Esophagus squamous epithelium (tissue), 5 donors: ENCODE measurements at regions not wholly inside any gene's neighbourhood (a gene's known extent, or its start where the extent isn't known, plus 50 kb on each side); places are given as distances from the start of the nearest gene placed in this dataset.

ENCODE experiments used
- DNase-seq: peaks from one replicate; lab custom pipeline; 2025; lab: John Stamatoyannopoulos, UW
- H3K27ac ChIP-seq, 4 donors: fragments of 200-600 bp; sonication (generic); one replicate each; pipeline ENCODE4 v1.5.1; 2016 to 2019; ENCODE audit warnings: mild to moderate bottlenecking in 1 of 4
- H3K27me3 ChIP-seq, 4 donors: fragments of 200-600 bp; sonication (generic); 1 replicate in 3 of 4; 2 replicates in 1 of 4; pipeline versions ENCODE4 v1.5.1 to v1.6.0; 2017 to 2021; ENCODE audit warnings: antibody characterized with exemption in 1 of 4
- H3K36me3 ChIP-seq, 3 donors: fragments of 200-600 bp; sonication (generic); one replicate each; pipeline ENCODE4 v1.5.1; 2016 to 2019
- H3K4me1 ChIP-seq, 3 donors: fragments of 200-600 bp; sonication (generic); one replicate each; pipeline ENCODE4 v1.5.1; 2017 to 2019
- H3K4me3 ChIP-seq, 4 donors: fragments of 200-600 bp; sonication (generic); 1 replicate in 3 of 4; 2 replicates in 1 of 4; pipeline ENCODE4 v1.5.1; 2016 to 2019; ENCODE audit warnings: mild to moderate bottlenecking in 2 of 4, moderate library complexity in 1 of 4
- H3K9me3 ChIP-seq, 3 donors: fragments of 200-600 bp; sonication (generic); one replicate each; pipeline ENCODE4 v1.5.1; 2016 to 2019
- POLR2A ChIP-seq, 4 donors: fragments of 450-650 bp; IDR thresholded peaks; one replicate each; pipeline ENCODE4 v1.6.1; 2017; ENCODE audit warnings: antibody characterized with exemption in 4 of 4, mild to moderate bottlenecking in 4 of 4, moderate library complexity in 3 of 4
- WGBS, 2 donors: methylation state at CpG; one replicate each; pipeline ENCODE4 v1.1.5; 2018; 5-methylcytosine and 5-hydroxymethylcytosine counted together
- intact Hi-C: fragments of 100-400 bp; cut with DNase I; formaldehyde crosslinking; loops from one replicate; pipeline ENCODE4 v1.15.0; 2022
- TF ChIP-seq, protein P1 (sequence below), 6 experiments: fragments of 450-650 bp in 4 of 6; fragments of 200-600 bp in 2 of 6; sonication (generic) in 2 of 6; IDR thresholded peaks; one replicate each; pipeline ENCODE4 v1.5.1; 2016 to 2019; ENCODE audit warnings: antibody characterized with exemption in 6 of 6, mild to moderate bottlenecking in 4 of 6, moderate library complexity in 4 of 6
- donor health status: DM: yes; HTN: yes; CAD: no.

DNA sequence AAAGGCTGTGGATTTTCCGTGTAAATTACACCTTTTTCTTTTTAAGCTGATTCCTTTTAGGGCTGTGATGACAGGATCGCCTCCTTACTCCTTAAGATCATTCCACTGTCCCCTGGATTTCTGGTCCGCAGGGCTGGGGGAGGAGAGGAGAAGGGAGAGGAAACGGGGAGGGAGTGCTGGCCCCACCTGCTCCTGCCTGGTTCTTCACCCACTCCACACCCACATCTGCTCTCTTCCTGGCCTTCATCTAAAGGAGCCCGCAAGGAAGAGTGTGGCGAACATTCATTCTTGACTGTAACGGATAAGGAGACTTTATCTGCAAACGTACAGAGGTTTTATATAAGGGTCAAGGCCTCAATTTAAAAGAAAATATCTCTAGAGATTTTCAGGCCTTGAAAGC, 242.0 kb downstream of the RHOU start:
- Histone ChIP-seq H3K4me3 (no peak overlapping the region), H3K4me1 (peaks cover 3 to 12% (median 10%) of the 10 kb centered on the region in 3 donors), H3K9me3 (no peaks in the 10 kb centered on the region), H3K27me3 (peaks cover 0 to 4% (median 0%) of the 10 kb centered on the region in 4 donors), H3K27ac (no peak overlapping the region), H3K36me3 (no peaks in the 10 kb centered on the region)
- no peak for TF ChIP-seq POLR2A (IDR thresholded peaks at IDR 0.05)
- TF ChIP-seq, protein P1, sequence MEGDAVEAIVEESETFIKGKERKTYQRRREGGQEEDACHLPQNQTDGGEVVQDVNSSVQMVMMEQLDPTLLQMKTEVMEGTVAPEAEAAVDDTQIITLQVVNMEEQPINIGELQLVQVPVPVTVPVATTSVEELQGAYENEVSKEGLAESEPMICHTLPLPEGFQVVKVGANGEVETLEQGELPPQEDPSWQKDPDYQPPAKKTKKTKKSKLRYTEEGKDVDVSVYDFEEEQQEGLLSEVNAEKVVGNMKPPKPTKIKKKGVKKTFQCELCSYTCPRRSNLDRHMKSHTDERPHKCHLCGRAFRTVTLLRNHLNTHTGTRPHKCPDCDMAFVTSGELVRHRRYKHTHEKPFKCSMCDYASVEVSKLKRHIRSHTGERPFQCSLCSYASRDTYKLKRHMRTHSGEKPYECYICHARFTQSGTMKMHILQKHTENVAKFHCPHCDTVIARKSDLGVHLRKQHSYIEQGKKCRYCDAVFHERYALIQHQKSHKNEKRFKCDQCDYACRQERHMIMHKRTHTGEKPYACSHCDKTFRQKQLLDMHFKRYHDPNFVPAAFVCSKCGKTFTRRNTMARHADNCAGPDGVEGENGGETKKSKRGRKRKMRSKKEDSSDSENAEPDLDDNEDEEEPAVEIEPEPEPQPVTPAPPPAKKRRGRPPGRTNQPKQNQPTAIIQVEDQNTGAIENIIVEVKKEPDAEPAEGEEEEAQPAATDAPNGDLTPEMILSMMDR (IDR thresholded peaks at IDR 0.05): no peak
- intact Hi-C loops: no loop called here
- WGBS, 2 donors: 93 to 94% methylated on average over 5 to 6 of the region's 8 CpGs
- DNase-seq: no peak

DNA sequence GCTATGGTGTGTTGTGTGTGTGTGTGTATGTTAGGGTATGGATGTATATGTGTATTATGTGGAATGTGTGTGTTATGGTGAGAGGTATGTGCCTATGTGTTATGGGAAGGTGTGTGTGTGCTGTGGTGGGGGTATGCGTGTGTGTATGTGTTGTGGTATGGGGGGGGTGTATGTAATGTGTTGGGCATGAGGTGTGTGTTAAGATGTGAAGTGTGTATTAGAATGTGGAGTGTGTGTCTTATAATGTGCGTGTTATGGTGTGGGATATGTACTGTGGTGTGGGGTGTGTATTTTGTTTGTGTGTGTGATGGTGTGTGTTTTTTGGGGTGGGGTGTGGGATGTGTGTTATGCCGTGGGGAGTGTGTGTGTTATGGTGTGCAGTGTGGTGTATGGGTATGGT, 242.5 kb downstream of the RHOU start:
- intact Hi-C loops: no loop called here
- H3K36me3 ChIP-seq: no peaks in the 10 kb centered on the region
- H3K27me3 ChIP-seq: peaks cover 0 to 4% (median 0%) of the 10 kb centered on the region in 4 donors
- H3K27ac ChIP-seq: no peak overlapping the region
- 93 to 95% methylated on average over 3 of the region's 3 CpGs for WGBS, 2 donors
- H3K9me3 ChIP-seq: no peaks in the 10 kb centered on the region
- TF ChIP-seq, protein P1 (IDR thresholded peaks at IDR 0.05): no peak
- TF ChIP-seq POLR2A (IDR thresholded peaks at IDR 0.05): no peak
- peaks cover 3 to 12% (median 10%) of the 10 kb centered on the region in 3 donors for H3K4me1 ChIP-seq
- no peak for DNase-seq
- no peak overlapping the region for H3K4me3 ChIP-seq

DNA sequence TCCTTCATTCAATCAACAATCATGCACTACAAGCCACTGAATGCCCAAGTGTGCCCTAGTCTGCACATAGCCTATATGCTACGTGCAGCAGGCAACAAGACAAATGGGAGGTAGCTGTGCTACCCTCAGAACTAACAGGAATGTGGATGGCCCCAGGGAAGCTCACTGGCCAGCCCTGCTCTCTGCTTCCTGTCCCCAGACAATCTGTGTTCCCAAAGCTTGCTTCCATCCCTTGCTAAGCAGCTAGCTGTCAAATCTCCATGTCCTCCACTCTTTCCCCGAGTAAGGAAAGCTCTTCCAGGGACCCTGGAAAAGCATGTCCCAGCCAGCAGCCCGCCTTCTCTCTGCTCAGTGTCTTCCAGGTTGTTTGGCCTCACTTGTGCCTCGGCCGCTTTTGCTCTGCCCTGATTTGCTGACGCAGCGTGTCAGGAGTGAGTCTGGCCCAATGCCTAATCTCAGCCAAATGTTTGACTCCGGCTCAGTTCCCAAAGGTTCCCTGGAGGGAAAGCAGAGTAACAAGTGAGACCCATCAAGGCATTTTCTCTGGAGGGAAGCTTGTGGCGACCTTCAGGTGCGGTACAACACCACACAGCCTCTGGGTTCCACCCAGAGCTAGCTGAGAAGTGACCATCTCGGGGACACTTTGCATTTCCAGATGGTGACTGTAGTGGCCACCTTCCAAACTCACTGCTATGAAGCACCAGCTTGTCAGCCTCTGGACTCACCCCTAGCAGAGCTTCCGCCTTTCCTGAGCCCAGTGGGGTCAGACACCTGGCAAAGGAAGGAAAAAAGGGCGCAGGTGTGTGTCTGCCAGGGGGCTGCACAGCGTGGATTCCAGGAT, 243.4 kb downstream of the RHOU start:
- no peak for DNase-seq
- Histone ChIP-seq H3K4me1 (peaks cover 3 to 12% (median 10%) of the 10 kb centered on the region in 3 donors), H3K36me3 (no peaks in the 10 kb centered on the region), H3K27me3 (peaks cover 0 to 4% (median 0%) of the 10 kb centered on the region in 4 donors), H3K9me3 (no peaks in the 10 kb centered on the region), H3K4me3 (no peak overlapping the region), H3K27ac (no peak overlapping the region)
- intact Hi-C loops: no loop called here
- 39 to 49% methylated on average over 11 of the region's 14 CpGs for WGBS, 2 donors
- TF ChIP-seq POLR2A (IDR thresholded peaks at IDR 0.05): no peak
- TF ChIP-seq, protein P1 (IDR thresholded peaks at IDR 0.05): no peak

DNA sequence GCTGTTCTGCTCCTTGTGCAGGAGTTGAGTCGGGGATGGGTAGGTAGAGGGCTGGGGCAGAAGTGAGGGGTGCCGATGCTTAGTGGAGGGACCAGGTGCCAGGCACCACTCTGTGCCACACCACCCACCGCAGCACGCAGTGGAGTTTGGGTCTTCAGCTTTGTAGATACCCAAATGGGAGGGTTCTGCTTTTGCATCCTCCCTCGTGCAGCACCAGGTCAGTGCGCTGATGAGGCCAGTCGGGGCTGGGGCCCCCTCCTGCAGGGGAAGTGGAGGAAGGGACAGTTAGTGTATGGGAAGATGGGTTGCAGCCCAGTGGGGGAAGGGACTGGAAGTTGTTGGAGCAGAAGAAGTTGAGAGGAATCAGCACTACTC, 244.0 kb downstream of the RHOU start:
- H3K9me3 ChIP-seq: no peaks in the 10 kb centered on the region
- no peaks in the 10 kb centered on the region for H3K36me3 ChIP-seq
- intact Hi-C loops: no loop called here
- no peak overlapping the region for H3K4me3 ChIP-seq
- peaks cover 3 to 12% (median 10%) of the 10 kb centered on the region in 3 donors for H3K4me1 ChIP-seq
- WGBS, 2 donors: 88 to 89% methylated on average over 3 to 5 of the region's 7 CpGs
- peaks cover 0 to 4% (median 0%) of the 10 kb centered on the region in 4 donors for H3K27me3 ChIP-seq
- H3K27ac ChIP-seq: no peak overlapping the region
- TF ChIP-seq, protein P1 (IDR thresholded peaks at IDR 0.05): no peak
- TF ChIP-seq POLR2A (IDR thresholded peaks at IDR 0.05): no peak
- DNase-seq: no peak

DNA sequence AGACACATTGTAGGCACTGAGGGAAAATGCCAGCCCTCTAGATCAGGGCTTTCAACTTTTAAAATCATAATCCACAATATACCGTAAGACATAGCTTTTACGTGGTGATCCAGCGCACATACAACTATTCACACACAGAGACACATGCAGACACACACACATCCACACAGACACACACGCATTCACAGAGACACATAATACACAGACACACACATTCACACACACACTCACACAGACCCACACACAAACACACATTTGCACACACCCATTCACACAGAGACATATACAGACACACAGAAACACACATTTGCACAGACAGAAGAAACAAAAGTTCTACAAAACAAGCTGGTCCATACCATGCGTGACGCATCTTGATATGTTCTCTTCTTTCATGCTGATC, 244.5 kb downstream of the RHOU start:
- Histone ChIP-seq H3K9me3 (no peaks in the 10 kb centered on the region), H3K4me3 (no peak overlapping the region), H3K27ac (no peak overlapping the region), H3K36me3 (no peaks in the 10 kb centered on the region), H3K27me3 (peaks cover 0 to 4% (median 0%) of the 10 kb centered on the region in 4 donors), H3K4me1 (peaks cover 3 to 12% (median 10%) of the 10 kb centered on the region in 3 donors)
- DNase-seq: no peak
- intact Hi-C loops: no loop called here
- TF ChIP-seq, protein P1 (IDR thresholded peaks at IDR 0.05): no peak
- no peak for TF ChIP-seq POLR2A (IDR thresholded peaks at IDR 0.05)
- WGBS, 2 donors: 86 to 92% methylated on average over 6 of the region's 6 CpGs
